ENCODE measurements at regions not wholly inside any gene's neighbourhood (a gene's known extent, or its start where the extent isn't known, plus 50 kb on each side); places are given as distances from the start of the nearest gene placed in this dataset.
"Not testable (repeated sequence)": the region's sequence is repeated elsewhere in the genome, so short reads cannot be mapped to it uniquely, and the experiment has no call there.

DNA sequence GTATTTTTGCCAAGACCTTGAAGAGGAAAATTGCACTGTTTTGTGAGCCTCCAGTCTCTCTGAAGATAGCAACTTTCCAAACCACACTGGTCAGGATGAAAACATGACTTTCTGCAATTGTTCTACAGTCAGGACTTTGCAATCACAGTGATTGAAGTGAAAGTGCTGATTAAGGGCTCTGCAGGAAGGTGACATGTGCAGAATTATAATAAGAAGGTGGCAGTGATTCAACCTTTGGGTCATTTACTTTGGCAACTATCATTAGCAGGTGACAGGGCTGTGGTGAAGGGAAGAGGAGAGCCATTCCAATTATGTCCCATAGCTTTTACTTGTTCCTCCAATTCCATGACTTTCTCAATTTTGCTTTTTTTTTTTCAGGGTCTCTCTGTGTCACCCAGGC lies 350.0 kb upstream of the FZD8 start:
- Histone ChIP-seq H3K4me2 (ENCODE audit: low read depth, low read length, poor library complexity, severe bottlenecking) (no peak overlapping the region), H3K36me3 (ENCODE audit: insufficient read depth, low read length) (no peaks in the 10 kb centered on the region), H3K9me3 (ENCODE audit: insufficient read depth, low read depth, low read length) (no peaks in the 10 kb centered on the region), H3K79me2 (ENCODE audit: insufficient read depth, low read length) (no peaks in the 10 kb centered on the region), H3K4me1 (ENCODE audit: insufficient read depth, low read length, poor library complexity, severe bottlenecking) (no peaks in the 10 kb centered on the region), H3K9ac (ENCODE audit: low read depth, low read length, poor library complexity, severe bottlenecking) (no peak overlapping the region), H3F3A (ENCODE audit: low read depth) (no peaks in the 10 kb centered on the region), H3K27me3 (ENCODE audit: insufficient read depth, low read length, poor library complexity, severe bottlenecking) (no peaks in the 10 kb centered on the region), H3K4me3 (ENCODE audit: low read length, poor library complexity, severe bottlenecking) (no peak overlapping the region), H2AFZ (ENCODE audit: low read length) (no peak overlapping the region), H4K20me1 (ENCODE audit: insufficient read depth, low read length, poor library complexity, severe bottlenecking) (no peaks in the 10 kb centered on the region), H3K9me2 (replicated peaks; ENCODE audit: low read depth, low read length) (no peaks in the 10 kb centered on the region)
- TF ChIP-seq, protein P1, sequence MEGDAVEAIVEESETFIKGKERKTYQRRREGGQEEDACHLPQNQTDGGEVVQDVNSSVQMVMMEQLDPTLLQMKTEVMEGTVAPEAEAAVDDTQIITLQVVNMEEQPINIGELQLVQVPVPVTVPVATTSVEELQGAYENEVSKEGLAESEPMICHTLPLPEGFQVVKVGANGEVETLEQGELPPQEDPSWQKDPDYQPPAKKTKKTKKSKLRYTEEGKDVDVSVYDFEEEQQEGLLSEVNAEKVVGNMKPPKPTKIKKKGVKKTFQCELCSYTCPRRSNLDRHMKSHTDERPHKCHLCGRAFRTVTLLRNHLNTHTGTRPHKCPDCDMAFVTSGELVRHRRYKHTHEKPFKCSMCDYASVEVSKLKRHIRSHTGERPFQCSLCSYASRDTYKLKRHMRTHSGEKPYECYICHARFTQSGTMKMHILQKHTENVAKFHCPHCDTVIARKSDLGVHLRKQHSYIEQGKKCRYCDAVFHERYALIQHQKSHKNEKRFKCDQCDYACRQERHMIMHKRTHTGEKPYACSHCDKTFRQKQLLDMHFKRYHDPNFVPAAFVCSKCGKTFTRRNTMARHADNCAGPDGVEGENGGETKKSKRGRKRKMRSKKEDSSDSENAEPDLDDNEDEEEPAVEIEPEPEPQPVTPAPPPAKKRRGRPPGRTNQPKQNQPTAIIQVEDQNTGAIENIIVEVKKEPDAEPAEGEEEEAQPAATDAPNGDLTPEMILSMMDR (conservative IDR thresholded peaks at IDR 0.05; ENCODE audit: low read length) = no peak
- TF ChIP-seq EZH2phosphoT487 (IDR thresholded peaks at IDR 0.05; ENCODE audit: borderline replicate concordance) = no peak

DNA sequence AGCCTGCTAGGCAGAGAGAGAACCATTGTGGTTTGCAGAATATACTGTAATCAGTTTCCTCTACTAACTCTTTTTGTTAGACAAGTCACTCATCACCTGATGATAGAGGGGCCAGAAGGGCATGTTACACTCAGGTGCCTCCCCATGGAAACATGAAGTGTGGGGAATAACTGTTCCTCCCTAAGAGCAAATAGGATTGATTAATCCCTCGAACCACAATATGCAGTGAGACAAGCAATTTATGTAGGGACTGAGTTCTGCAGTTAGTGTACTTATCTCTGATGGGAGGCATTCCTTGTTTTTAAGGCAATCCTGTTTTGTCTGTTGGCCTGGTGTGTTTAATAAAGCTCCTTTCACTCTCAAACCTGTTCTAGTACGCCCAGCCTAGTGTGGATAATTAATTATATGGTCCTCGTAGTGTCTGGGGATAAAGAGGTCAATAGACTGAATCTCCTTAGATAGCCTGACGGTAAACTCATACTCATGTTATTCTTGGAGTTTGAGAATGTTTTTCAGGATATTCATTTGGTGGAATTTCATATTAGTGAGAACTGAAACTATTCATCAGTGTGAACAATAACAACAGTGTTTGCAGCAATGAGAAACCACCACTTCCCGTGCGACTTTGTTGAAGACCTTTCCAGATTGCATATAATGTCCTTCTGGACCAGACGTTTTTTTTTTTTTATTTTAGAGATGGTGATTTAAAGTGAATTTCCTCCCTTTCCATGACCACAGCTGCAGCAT lies 344.8 kb upstream of the FZD8 start:
- no peaks in the 10 kb centered on the region for H3K79me2 ChIP-seq (ENCODE audit: insufficient read depth, low read length)
- H3K9me2 ChIP-seq (replicated peaks; ENCODE audit: low read depth, low read length) = no peaks in the 10 kb centered on the region
- no peak overlapping the region for H2AFZ ChIP-seq (ENCODE audit: low read length)
- no peak overlapping the region for H3K9ac ChIP-seq (ENCODE audit: low read depth, low read length, poor library complexity, severe bottlenecking)
- no peaks in the 10 kb centered on the region for H4K20me1 ChIP-seq (ENCODE audit: insufficient read depth, low read length, poor library complexity, severe bottlenecking)
- no peaks in the 10 kb centered on the region for H3F3A ChIP-seq (ENCODE audit: low read depth)
- no peak overlapping the region for H3K4me2 ChIP-seq (ENCODE audit: low read depth, low read length, poor library complexity, severe bottlenecking)
- no peaks in the 10 kb centered on the region for H3K9me3 ChIP-seq (ENCODE audit: insufficient read depth, low read depth, low read length)
- no peak for TF ChIP-seq EZH2phosphoT487 (IDR thresholded peaks at IDR 0.05; ENCODE audit: borderline replicate concordance)
- TF ChIP-seq, protein P1 (conservative IDR thresholded peaks at IDR 0.05; ENCODE audit: low read length) = no peak
- H3K27me3 ChIP-seq (ENCODE audit: insufficient read depth, low read length, poor library complexity, severe bottlenecking) = no peaks in the 10 kb centered on the region
- H3K4me3 ChIP-seq (ENCODE audit: low read length, poor library complexity, severe bottlenecking) = no peak overlapping the region
- no peaks in the 10 kb centered on the region for H3K36me3 ChIP-seq (ENCODE audit: insufficient read depth, low read length)
- no peaks in the 10 kb centered on the region for H3K4me1 ChIP-seq (ENCODE audit: insufficient read depth, low read length, poor library complexity, severe bottlenecking)

DNA sequence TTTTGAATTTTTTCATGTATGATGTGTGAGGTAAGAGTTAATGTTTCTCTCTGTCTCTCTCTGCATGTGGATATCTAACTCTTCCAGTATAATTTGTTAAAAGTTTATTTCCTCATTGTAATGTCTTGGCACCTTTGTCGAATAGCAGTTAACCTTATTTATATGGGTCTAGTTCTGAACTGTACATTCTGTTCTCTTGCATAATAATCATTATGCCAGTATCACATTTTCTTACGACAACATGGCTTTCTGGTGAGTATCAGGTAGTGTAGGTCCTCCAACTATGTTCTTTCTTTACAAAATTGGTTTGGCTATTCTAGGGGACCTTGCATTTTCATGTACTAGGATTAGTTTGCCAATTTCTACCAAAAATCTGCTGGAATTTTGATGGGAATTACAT lies 337.0 kb upstream of the FZD8 start:
- Histone ChIP-seq H3K27me3 (ENCODE audit: insufficient read depth, low read length, poor library complexity, severe bottlenecking) (no peaks in the 10 kb centered on the region), H3K9me3 (ENCODE audit: insufficient read depth, low read depth, low read length) (no peaks in the 10 kb centered on the region), H3K4me3 (ENCODE audit: low read length, poor library complexity, severe bottlenecking) (no peak overlapping the region), H3K9me2 (replicated peaks; ENCODE audit: low read depth, low read length) (no peaks in the 10 kb centered on the region), H2AFZ (ENCODE audit: low read length) (no peak overlapping the region), H4K20me1 (ENCODE audit: insufficient read depth, low read length, poor library complexity, severe bottlenecking) (no peaks in the 10 kb centered on the region), H3K4me2 (ENCODE audit: low read depth, low read length, poor library complexity, severe bottlenecking) (no peak overlapping the region), H3K36me3 (ENCODE audit: insufficient read depth, low read length) (no peaks in the 10 kb centered on the region), H3K9ac (ENCODE audit: low read depth, low read length, poor library complexity, severe bottlenecking) (no peak overlapping the region), H3K4me1 (ENCODE audit: insufficient read depth, low read length, poor library complexity, severe bottlenecking) (no peaks in the 10 kb centered on the region), H3F3A (ENCODE audit: low read depth) (no peaks in the 10 kb centered on the region), H3K79me2 (ENCODE audit: insufficient read depth, low read length) (no peaks in the 10 kb centered on the region)
- TF ChIP-seq, protein P1 (conservative IDR thresholded peaks at IDR 0.05; ENCODE audit: low read length) = no peak
- TF ChIP-seq EZH2phosphoT487 (IDR thresholded peaks at IDR 0.05; ENCODE audit: borderline replicate concordance) = no peak

DNA sequence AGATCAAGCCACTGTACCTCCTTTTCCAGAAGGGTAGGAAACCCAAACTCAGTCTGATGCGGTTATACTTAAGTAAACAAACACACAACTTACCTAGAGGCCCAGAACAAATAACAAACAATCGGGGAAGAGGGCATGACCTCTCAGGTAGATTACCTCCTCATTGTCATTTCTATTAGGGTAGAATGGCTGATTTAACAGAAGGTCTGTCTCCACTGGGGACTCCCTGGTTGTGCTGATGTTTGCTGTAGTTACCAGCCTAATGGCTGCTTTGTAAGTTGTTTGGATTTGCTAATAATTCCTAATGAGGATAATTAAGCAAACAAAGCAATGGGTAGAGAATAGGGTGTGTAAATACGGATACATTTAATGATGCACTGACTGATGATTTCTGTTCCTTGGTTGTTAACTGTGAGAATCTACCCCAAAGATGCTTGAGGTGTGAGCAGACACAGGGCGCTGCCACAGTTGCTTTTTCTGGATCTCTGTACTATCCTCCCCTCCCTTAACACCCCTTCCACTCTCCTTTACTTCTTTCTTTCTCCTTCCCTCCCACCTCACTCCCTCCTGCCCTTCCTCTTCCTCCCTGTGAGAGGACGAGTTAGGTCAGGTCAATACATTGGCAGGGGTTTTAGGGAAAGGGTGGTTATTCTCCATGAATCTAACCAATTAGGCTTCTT lies 332.0 kb upstream of the FZD8 start:
- H3K9me3 ChIP-seq (ENCODE audit: insufficient read depth, low read depth, low read length); H3K9me2 ChIP-seq (replicated peaks; ENCODE audit: low read depth, low read length); H3K4me2 ChIP-seq (ENCODE audit: low read depth, low read length, poor library complexity, severe bottlenecking); H3F3A ChIP-seq (ENCODE audit: low read depth); H3K4me1 ChIP-seq (ENCODE audit: insufficient read depth, low read length, poor library complexity, severe bottlenecking); H2AFZ ChIP-seq (ENCODE audit: low read length); H3K79me2 ChIP-seq (ENCODE audit: insufficient read depth, low read length); H3K27me3 ChIP-seq (ENCODE audit: insufficient read depth, low read length, poor library complexity, severe bottlenecking); H3K36me3 ChIP-seq (ENCODE audit: insufficient read depth, low read length); H3K4me3 ChIP-seq (ENCODE audit: low read length, poor library complexity, severe bottlenecking); H4K20me1 ChIP-seq (ENCODE audit: insufficient read depth, low read length, poor library complexity, severe bottlenecking); H3K9ac ChIP-seq (ENCODE audit: low read depth, low read length, poor library complexity, severe bottlenecking): not testable (repeated sequence)

Measured in Loucy (cell line).